SU-DHL-6 (cell line): ENCODE measurements at regions not wholly inside any gene's neighbourhood (a gene's known extent, or its start where the extent isn't known, plus 50 kb on each side); places are given as distances from the start of the nearest gene placed in this dataset.

Experiments
- EZH2phosphoT487 ChIP-seq: fragments of 200-600 bp; sonication (generic), shearing (Covaris generic); conservative IDR thresholded peaks from 2 replicates; pipeline ENCODE4 v1.6.1; 2018; ENCODE audit warnings: mild to moderate bottlenecking, antibody characterized with exemption, low read length, moderate library complexity, mixed read lengths
- TF ChIP-seq, protein P1 (sequence below): fragments of 200-600 bp; sonication (generic); IDR thresholded peaks from one replicate; pipeline ENCODE4 v1.5.1; 2017; ENCODE audit warnings: antibody characterized with exemption, mild to moderate bottlenecking, low read length, moderate library complexity; ENCODE audit not compliant: insufficient read depth, poor library complexity, severe bottlenecking

DNA sequence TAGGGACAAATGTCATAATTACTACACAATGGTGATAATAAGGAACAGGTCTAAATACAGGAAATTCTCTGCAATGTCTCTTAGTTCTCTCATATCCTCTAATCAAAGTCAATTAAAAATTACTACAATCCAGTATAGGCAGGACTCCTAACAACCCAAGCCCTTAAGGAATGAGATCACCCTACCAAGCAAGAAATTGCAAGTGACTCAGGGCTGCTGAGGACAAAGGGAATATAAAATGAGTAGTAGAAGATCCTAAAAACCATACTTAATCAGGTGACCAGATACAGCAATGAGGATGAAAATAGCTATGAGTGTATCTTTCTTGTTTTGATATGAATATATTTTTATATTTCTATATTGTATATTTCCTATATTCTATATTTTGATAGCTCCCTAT is 250.0 kb upstream of the DCC start:
- TF ChIP-seq, protein P1, sequence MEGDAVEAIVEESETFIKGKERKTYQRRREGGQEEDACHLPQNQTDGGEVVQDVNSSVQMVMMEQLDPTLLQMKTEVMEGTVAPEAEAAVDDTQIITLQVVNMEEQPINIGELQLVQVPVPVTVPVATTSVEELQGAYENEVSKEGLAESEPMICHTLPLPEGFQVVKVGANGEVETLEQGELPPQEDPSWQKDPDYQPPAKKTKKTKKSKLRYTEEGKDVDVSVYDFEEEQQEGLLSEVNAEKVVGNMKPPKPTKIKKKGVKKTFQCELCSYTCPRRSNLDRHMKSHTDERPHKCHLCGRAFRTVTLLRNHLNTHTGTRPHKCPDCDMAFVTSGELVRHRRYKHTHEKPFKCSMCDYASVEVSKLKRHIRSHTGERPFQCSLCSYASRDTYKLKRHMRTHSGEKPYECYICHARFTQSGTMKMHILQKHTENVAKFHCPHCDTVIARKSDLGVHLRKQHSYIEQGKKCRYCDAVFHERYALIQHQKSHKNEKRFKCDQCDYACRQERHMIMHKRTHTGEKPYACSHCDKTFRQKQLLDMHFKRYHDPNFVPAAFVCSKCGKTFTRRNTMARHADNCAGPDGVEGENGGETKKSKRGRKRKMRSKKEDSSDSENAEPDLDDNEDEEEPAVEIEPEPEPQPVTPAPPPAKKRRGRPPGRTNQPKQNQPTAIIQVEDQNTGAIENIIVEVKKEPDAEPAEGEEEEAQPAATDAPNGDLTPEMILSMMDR = no peak
- TF ChIP-seq EZH2phosphoT487 = no peak
